Loucy (cell line): ENCODE measurements at regions not wholly inside any gene's neighbourhood (a gene's known extent, or its start where the extent isn't known, plus 50 kb on each side); places are given as distances from the start of the nearest gene placed in this dataset.

Source experiments
- EZH2phosphoT487 ChIP-seq: fragments of 200-600 bp; IDR thresholded peaks from 2 replicates; pipeline ENCODE4 v1.6.1; 2018; ENCODE audit warnings: antibody characterized with exemption, mild to moderate bottlenecking, moderate library complexity, borderline replicate concordance
- TF ChIP-seq, protein P1 (sequence below): fragments of 200-600 bp; sonication (generic); conservative IDR thresholded peaks from 2 replicates; pipeline ENCODE4 v1.5.1; 2014; ENCODE audit warnings: mild to moderate bottlenecking, antibody characterized with exemption, low read length

DNA sequence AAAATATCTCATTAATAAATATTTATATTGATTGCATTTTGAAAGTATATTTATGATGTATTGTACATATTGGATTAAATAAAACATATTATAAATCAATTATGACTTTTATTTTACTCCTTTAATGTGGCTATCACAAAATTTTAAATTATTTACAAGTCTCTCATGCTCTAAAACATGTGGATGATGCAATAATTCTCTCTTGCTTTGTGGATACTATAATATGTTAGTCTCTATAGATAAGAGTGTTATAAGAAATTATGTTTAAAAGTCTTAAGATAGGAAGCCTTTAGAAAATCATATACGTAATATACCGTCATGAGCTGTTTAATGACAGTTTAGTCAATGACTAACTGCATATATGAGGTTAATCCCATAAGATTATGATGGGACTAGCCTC, 547.4 kb upstream of the ALCAM start:
- TF ChIP-seq, protein P1, sequence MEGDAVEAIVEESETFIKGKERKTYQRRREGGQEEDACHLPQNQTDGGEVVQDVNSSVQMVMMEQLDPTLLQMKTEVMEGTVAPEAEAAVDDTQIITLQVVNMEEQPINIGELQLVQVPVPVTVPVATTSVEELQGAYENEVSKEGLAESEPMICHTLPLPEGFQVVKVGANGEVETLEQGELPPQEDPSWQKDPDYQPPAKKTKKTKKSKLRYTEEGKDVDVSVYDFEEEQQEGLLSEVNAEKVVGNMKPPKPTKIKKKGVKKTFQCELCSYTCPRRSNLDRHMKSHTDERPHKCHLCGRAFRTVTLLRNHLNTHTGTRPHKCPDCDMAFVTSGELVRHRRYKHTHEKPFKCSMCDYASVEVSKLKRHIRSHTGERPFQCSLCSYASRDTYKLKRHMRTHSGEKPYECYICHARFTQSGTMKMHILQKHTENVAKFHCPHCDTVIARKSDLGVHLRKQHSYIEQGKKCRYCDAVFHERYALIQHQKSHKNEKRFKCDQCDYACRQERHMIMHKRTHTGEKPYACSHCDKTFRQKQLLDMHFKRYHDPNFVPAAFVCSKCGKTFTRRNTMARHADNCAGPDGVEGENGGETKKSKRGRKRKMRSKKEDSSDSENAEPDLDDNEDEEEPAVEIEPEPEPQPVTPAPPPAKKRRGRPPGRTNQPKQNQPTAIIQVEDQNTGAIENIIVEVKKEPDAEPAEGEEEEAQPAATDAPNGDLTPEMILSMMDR: no peak
- TF ChIP-seq EZH2phosphoT487: no peak
